ENCODE measurements at regions not wholly inside any gene's neighbourhood (a gene's known extent, or its start where the extent isn't known, plus 50 kb on each side); places are given as distances from the start of the nearest gene placed in this dataset.

DNA sequence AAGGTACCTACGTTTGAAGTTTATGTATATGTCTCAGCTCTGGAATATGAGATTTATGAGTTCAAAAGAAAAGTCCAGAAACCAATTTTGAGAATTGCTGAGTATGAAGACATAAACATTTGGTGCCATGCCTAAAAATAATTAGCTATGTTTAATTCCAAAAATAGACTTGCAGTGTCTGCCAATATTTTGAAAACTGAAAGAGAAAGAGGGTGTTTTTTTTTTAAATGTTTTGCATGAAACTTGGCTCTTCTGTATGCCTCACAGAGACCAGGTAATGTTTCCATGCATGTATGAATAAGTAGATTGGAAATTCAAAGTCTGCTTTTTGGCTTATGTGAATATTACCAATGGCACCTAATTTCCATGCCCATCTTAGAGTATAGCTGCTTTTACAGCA lies 634.4 kb upstream of the C9orf72 start:
- TF ChIP-seq, protein P1, sequence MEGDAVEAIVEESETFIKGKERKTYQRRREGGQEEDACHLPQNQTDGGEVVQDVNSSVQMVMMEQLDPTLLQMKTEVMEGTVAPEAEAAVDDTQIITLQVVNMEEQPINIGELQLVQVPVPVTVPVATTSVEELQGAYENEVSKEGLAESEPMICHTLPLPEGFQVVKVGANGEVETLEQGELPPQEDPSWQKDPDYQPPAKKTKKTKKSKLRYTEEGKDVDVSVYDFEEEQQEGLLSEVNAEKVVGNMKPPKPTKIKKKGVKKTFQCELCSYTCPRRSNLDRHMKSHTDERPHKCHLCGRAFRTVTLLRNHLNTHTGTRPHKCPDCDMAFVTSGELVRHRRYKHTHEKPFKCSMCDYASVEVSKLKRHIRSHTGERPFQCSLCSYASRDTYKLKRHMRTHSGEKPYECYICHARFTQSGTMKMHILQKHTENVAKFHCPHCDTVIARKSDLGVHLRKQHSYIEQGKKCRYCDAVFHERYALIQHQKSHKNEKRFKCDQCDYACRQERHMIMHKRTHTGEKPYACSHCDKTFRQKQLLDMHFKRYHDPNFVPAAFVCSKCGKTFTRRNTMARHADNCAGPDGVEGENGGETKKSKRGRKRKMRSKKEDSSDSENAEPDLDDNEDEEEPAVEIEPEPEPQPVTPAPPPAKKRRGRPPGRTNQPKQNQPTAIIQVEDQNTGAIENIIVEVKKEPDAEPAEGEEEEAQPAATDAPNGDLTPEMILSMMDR (IDR thresholded peaks at IDR 0.05): no peak
- no peak for TF ChIP-seq POLR2A (IDR thresholded peaks at IDR 0.05; ENCODE audit: low read depth)
- TF ChIP-seq EP300 (IDR thresholded peaks at IDR 0.05): no peak
- no peak for TF ChIP-seq POLR2AphosphoS5 (IDR thresholded peaks at IDR 0.05)

All from esophagus muscularis mucosa (tissue), 4 donors.